Peyer's patch (tissue), 4 donors: ENCODE measurements at regions not wholly inside any gene's neighbourhood (a gene's known extent, or its start where the extent isn't known, plus 50 kb on each side); places are given as distances from the start of the nearest gene placed in this dataset.

Source experiments
- DNase-seq, 3 donors: peaks; one replicate each; pipeline ENCODE4 v3.0.0-alpha.2; 2017 to 2019
- H3K27ac ChIP-seq, 4 donors: fragments of 200-600 bp; sonication (generic); one replicate each; pipeline ENCODE4 v1.5.1; 2016 to 2019
- H3K27me3 ChIP-seq, 2 donors: fragments of 200-600 bp; sonication (generic); one replicate each; pipeline ENCODE4 v1.5.1; 2019
- H3K36me3 ChIP-seq, 3 donors: fragments of 200-600 bp; sonication (generic); one replicate each; pipeline ENCODE4 v1.5.1; 2016 to 2019
- H3K4me1 ChIP-seq, 4 donors: fragments of 200-600 bp; sonication (generic); one replicate each; pipeline ENCODE4 v1.5.1; 2016 to 2019
- H3K4me3 ChIP-seq, 4 donors: fragments of 200-600 bp; sonication (generic); 1 replicate in 3 of 4; 2 replicates in 1 of 4; pipeline ENCODE4 v1.5.1; 2016 to 2019; ENCODE audit warnings: mild to moderate bottlenecking in 1 of 4
- H3K9me3 ChIP-seq, 4 donors: fragments of 200-600 bp; sonication (generic); one replicate each; pipeline ENCODE4 v1.5.1; 2016 to 2019; ENCODE audit warnings: mild to moderate bottlenecking in 1 of 4
- POLR2A ChIP-seq, 2 donors: fragments of 450-650 bp; IDR thresholded peaks; one replicate each; pipeline ENCODE4 v1.5.1; 2017; ENCODE audit warnings: antibody characterized with exemption in 2 of 2, mild to moderate bottlenecking in 2 of 2, moderate library complexity in 2 of 2
- TF ChIP-seq, protein P1 (sequence below), 6 experiments: fragments of 450-650 bp in 4 of 6; fragments of 200-600 bp in 2 of 6; sonication (generic) in 1 of 6; IDR thresholded peaks; one replicate each; pipeline ENCODE4 v1.5.1; 2017 to 2019; ENCODE audit warnings: antibody characterized with exemption in 6 of 6, mild to moderate bottlenecking in 3 of 6, moderate library complexity in 1 of 6

DNA sequence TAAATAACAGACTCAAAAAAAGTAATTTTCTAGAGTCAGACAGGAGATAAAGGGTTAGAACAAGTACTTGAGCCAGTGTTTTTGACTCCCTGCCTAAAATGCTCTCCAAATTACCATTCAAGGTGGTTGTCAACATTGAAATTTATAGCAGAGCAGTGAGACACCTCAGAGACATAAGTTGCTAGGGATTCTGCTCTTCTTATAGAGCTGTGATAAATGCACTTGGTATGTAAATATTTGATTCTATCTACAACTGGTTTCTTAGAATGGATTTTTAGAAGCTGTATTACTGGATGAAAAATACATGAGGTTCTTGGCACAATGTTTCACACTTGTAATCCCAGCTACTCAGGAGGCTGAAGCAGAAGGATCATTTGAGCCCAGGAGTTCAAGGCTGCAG, 83.9 kb upstream of the OSBPL8 start:
- no peak overlapping the region for H3K4me3 ChIP-seq
- TF ChIP-seq, protein P1, sequence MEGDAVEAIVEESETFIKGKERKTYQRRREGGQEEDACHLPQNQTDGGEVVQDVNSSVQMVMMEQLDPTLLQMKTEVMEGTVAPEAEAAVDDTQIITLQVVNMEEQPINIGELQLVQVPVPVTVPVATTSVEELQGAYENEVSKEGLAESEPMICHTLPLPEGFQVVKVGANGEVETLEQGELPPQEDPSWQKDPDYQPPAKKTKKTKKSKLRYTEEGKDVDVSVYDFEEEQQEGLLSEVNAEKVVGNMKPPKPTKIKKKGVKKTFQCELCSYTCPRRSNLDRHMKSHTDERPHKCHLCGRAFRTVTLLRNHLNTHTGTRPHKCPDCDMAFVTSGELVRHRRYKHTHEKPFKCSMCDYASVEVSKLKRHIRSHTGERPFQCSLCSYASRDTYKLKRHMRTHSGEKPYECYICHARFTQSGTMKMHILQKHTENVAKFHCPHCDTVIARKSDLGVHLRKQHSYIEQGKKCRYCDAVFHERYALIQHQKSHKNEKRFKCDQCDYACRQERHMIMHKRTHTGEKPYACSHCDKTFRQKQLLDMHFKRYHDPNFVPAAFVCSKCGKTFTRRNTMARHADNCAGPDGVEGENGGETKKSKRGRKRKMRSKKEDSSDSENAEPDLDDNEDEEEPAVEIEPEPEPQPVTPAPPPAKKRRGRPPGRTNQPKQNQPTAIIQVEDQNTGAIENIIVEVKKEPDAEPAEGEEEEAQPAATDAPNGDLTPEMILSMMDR (IDR thresholded peaks at IDR 0.05): no peak
- no peak for TF ChIP-seq POLR2A (IDR thresholded peaks at IDR 0.05)
- no peak for DNase-seq

DNA sequence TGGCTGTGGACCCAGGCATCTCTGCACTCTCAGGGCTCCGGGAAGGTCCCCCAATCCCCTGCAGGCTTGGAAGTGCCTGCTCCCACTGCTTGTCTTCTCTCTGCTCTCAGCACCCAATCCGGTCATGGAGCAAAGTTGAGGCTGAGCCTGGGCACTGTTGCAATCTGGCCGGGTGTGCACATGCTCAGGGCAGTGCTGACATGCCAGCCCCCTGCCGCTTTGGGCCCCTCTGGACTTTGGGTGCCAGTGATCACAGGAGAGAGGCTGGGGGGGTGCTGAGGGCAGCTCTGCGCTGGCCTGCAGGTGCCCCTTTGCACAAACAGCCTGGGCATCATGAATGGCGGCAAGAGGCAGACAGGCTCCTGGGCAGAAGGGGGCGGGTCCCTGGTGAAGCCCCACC, 85.4 kb upstream of the OSBPL8 start:
- no peaks in the 10 kb centered on the region for H3K4me1 ChIP-seq
- H3K36me3 ChIP-seq: no peaks in the 10 kb centered on the region
- no peak overlapping the region for H3K4me3 ChIP-seq
- no peak for TF ChIP-seq POLR2A (IDR thresholded peaks at IDR 0.05)
- TF ChIP-seq, protein P1 (IDR thresholded peaks at IDR 0.05): no peak
- no peak overlapping the region for H3K27ac ChIP-seq
- H3K27me3 ChIP-seq: no peaks in the 10 kb centered on the region
- no peak for DNase-seq
- no peaks in the 10 kb centered on the region for H3K9me3 ChIP-seq

More for the DNA sequence above, 83.9 kb upstream of the OSBPL8 start:
- no peaks in the 10 kb centered on the region for H3K4me1 ChIP-seq
- H3K27me3 ChIP-seq: no peaks in the 10 kb centered on the region
- H3K27ac ChIP-seq: no peak overlapping the region
- no peaks in the 10 kb centered on the region for H3K9me3 ChIP-seq
- H3K36me3 ChIP-seq: no peaks in the 10 kb centered on the region

DNA sequence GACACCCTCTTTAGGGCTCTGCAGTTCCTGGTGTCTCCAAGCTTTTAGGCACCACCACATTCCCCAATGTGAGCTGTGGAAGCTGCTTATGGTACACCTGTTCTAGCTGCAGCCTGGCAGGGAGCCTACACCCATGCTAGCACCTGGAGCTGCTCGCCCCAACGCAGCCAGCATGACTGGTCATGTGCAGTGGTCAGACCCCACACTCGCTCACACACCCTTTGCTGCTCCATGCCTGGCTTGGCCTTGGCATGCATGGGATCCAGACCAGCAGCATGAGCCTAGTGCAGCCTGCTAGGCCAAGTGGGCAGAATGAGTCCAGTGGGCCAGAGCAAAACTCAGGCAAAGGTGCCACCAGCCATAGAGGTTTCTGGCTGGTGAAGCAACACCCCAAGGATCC, 86.4 kb upstream of the OSBPL8 start:
- Histone ChIP-seq H3K36me3 (no peaks in the 10 kb centered on the region), H3K4me3 (no peak overlapping the region), H3K4me1 (no peaks in the 10 kb centered on the region), H3K9me3 (no peaks in the 10 kb centered on the region), H3K27ac (no peak overlapping the region), H3K27me3 (no peaks in the 10 kb centered on the region)
- no peak for DNase-seq
- no peak for TF ChIP-seq POLR2A (IDR thresholded peaks at IDR 0.05)
- TF ChIP-seq, protein P1 (IDR thresholded peaks at IDR 0.05): no peak

DNA sequence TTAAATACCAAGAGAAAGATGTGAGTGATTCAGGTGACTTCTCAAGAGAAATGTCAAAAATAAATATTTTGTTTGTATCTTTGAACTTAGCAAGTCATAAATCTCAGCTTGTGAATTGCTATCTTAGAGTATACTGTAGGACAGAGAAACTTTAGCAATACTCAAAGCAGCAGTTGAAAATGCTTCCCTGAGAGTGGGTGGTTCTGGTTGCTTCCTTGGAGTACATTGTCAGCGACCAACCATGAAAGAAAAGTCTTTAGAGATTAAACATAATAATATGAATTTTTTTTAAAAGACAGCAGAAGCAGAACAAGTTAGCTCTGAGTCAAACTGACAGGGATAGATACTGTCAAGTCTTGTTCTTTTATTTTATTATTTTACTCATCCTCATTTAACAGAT, 86.8 kb upstream of the OSBPL8 start:
- Histone ChIP-seq H3K4me1 (no peaks in the 10 kb centered on the region), H3K36me3 (no peaks in the 10 kb centered on the region), H3K9me3 (no peaks in the 10 kb centered on the region), H3K27me3 (no peaks in the 10 kb centered on the region), H3K27ac (no peak overlapping the region), H3K4me3 (no peak overlapping the region)
- TF ChIP-seq POLR2A (IDR thresholded peaks at IDR 0.05): no peak
- TF ChIP-seq, protein P1 (IDR thresholded peaks at IDR 0.05): no peak
- DNase-seq: no peak

DNA sequence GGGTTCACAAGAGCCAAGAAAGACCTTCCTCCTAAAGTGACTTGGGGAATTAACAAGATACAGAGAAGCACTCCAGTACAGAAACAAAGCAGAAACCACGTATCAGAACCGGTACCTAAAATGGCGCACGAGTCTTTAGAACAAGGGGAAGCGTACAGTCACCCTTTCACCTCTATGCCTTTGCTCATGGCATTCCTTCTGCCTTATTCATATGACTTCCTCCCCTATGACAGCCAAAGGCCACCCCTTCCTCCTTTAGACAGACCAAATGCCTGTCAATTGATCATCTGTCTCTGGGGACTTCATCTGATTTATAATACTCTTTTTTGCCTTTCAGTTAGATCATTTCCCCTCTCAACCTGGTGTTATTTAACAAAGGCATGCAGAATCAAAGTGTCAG, 89.5 kb upstream of the OSBPL8 start:
- H3K27ac ChIP-seq: no peak overlapping the region
- no peaks in the 10 kb centered on the region for H3K36me3 ChIP-seq
- H3K9me3 ChIP-seq: no peaks in the 10 kb centered on the region
- no peak overlapping the region for H3K4me3 ChIP-seq
- no peak for DNase-seq
- H3K27me3 ChIP-seq: no peaks in the 10 kb centered on the region
- H3K4me1 ChIP-seq: peaks cover 0 to 5% (median 0%) of the 10 kb centered on the region in 4 donors
- TF ChIP-seq POLR2A (IDR thresholded peaks at IDR 0.05): no peak

DNA sequence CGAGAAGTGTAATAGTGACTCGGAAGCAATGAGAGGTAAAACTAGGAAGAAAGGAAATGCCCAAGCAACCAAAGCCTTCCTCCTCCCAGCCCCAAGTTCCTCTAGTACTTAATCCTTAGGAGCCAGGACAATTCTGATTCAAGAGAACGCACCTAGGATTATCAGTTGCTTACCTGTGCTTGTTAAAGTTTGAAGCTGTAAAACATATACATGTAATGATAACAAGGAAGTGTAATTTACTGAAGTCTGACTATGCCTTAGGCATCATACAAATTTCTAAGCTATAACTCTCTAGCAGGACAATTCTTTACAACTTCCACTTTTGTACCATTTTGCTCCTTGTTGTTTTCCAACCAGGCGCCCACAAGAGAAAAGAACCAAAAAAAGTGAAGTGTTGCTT, 92.8 kb upstream of the OSBPL8 start:
- Histone ChIP-seq H3K4me1 (peaks cover 0 to 5% (median 0%) of the 10 kb centered on the region in 4 donors), H3K9me3 (no peaks in the 10 kb centered on the region), H3K27me3 (no peaks in the 10 kb centered on the region), H3K36me3 (no peaks in the 10 kb centered on the region), H3K27ac (no peak overlapping the region), H3K4me3 (no peak overlapping the region)
- no peak for DNase-seq
- TF ChIP-seq POLR2A (IDR thresholded peaks at IDR 0.05): no peak
- TF ChIP-seq, protein P1 (IDR thresholded peaks at IDR 0.05): no peak
